GM12878 (cell line): ENCODE measurements at regions not wholly inside any gene's neighbourhood (a gene's known extent, or its start where the extent isn't known, plus 50 kb on each side); places are given as distances from the start of the nearest gene placed in this dataset.

Experiments used
- ATAC-seq: fragments of 200-7000 bp; cut with Tn5 transposase; 3 replicates; pipeline ENCODE4 v1.9.1; 2020; ENCODE audit warnings: mild to moderate bottlenecking, moderate library complexity
- BruUV-seq: library from RNA; stranded (reverse); fragments of 400-500 nt; replicated peaks from 2 replicates; lab custom pipeline; 2021; lab: Mats Ljungman, UMichigan
- CTCF ChIA-PET: fragments of 300-600 bp; sonication (Branson Sonifier 250); formaldehyde crosslinking; extraction: SDS; loops from one replicate; lab custom pipeline; 2021; ENCODE audit warnings: inconsistent platforms; lab: Yijun Ruan, JAX
- POLR2A ChIA-PET: fragments of 350-600 bp; formaldehyde crosslinking; extraction: SDS; loops from one replicate; lab custom pipeline; 2021; ENCODE audit warnings: inconsistent platforms; lab: Charles Lee
- RAD21 ChIA-PET: fragments of 300-600 bp; sonication (Branson Sonifier 250); formaldehyde crosslinking; loops from one replicate; lab custom pipeline; 2023; ENCODE audit warnings: antibody characterized with exemption; ENCODE audit not compliant: unreplicated experiment; lab: Charles Lee
- SMC1A ChIA-PET: fragments of 300-600 bp; sonication (Branson Sonifier 250); formaldehyde crosslinking; loops from one replicate; lab custom pipeline; 2023; ENCODE audit not compliant: unreplicated experiment, uncharacterized antibody; lab: Charles Lee
- DNase-seq: peaks from one replicate; pipeline ENCODE4 v3.0.0-alpha.2; 2011; ENCODE audit warnings: low read depth, low spot score
- FAIRE-seq: peaks from 3 replicates; lab custom pipeline; 2011; peaks lifted over from hg19 to GRCh38; lab: Jason Lieb, UNC
- H2AFZ ChIP-seq: 2 replicates; pipeline ENCODE4 v1.6.0; 2011; ENCODE audit warnings: low read depth, low read length, control low read depth; ENCODE audit not compliant: control insufficient read depth
- H3K27ac ChIP-seq: 2 replicates; pipeline ENCODE4 v1.5.1; 2011; ENCODE audit warnings: control low read depth; ENCODE audit not compliant: control insufficient read depth, insufficient read depth
- H3K27me3 ChIP-seq, 2 experiments: replicated peaks in 1 of 2; 2 replicates each; pipeline versions ENCODE4 v1.6.0 to v1.6.1; 2011; ENCODE audit warnings: low read length in 1 of 2; ENCODE audit not compliant: control insufficient read depth in 2 of 2, insufficient read depth in 2 of 2
- H3K36me3 ChIP-seq, 2 experiments: 2 replicates each; pipeline ENCODE4 v1.5.1; 2011; ENCODE audit warnings: low read length in 1 of 2; ENCODE audit not compliant: control insufficient read depth in 2 of 2, insufficient read depth in 2 of 2
- H3K4me1 ChIP-seq: 2 replicates; pipeline ENCODE4 v1.6.1; 2011; ENCODE audit warnings: mild to moderate bottlenecking, low read length, moderate library complexity, mixed read lengths; ENCODE audit not compliant: control insufficient read depth, insufficient read depth
- H3K4me2 ChIP-seq: 2 replicates; pipeline ENCODE4 v1.6.0; 2011; ENCODE audit warnings: control low read depth; ENCODE audit not compliant: control insufficient read depth, insufficient read depth
- H3K4me3 ChIP-seq: fragments of 200-600 bp; sonication (generic); 2 replicates; pipeline ENCODE4 v1.5.1; 2016
- H3K79me2 ChIP-seq: 2 replicates; pipeline ENCODE4 v1.6.0; 2011; ENCODE audit warnings: low read length; ENCODE audit not compliant: control insufficient read depth, insufficient read depth
- H3K9ac ChIP-seq: 2 replicates; pipeline ENCODE4 v1.8.0; 2011; ENCODE audit warnings: low read length, control low read depth, mixed read lengths; ENCODE audit not compliant: control insufficient read depth, insufficient read depth
- H3K9me3 ChIP-seq: replicated peaks from 3 replicates; pipeline ENCODE4 v1.5.1; 2011; ENCODE audit warnings: mild to moderate bottlenecking, low read length; ENCODE audit not compliant: control insufficient read depth, insufficient read depth
- H4K20me1 ChIP-seq: 2 replicates; pipeline ENCODE4 v1.6.0; 2011; ENCODE audit not compliant: control insufficient read depth, insufficient read depth
- HSF1 ChIP-seq: fragments of 150-350 bp; IDR thresholded peaks from 2 replicates; pipeline ENCODE4 v1.6.1; 2014; ENCODE audit warnings: mild to moderate bottlenecking, low read depth, low read length
- SP1 ChIP-seq: IDR thresholded peaks from one replicate; pipeline ENCODE4 v1.6.1; 2011; ENCODE audit warnings: low read depth, low read length
- STAT3 ChIP-seq: IDR thresholded peaks from 2 replicates; pipeline ENCODE4 v1.6.1; 2011; ENCODE audit warnings: low read depth, low read length, improper control_type of control experiment
- TAF1 ChIP-seq: IDR thresholded peaks from 2 replicates; pipeline ENCODE4 v1.6.1; 2011; ENCODE audit warnings: mild to moderate bottlenecking, low read depth, low read length, borderline replicate concordance
- ZNF24 ChIP-seq: fragments of 450-650 bp; IDR thresholded peaks from 2 replicates; pipeline ENCODE4 v1.6.1; 2017; ENCODE audit warnings: antibody characterized with exemption, mild to moderate bottlenecking
- WGBS: methylation state at CpG from one replicate; pipeline ENCODE4 v1.1.6; 2016; ENCODE audit warnings: low lambda C conversion rate; ENCODE audit not compliant: insufficient replicate concordance, insufficient coverage; ENCODE audit errors: missing lambda C conversion rate; 5-methylcytosine and 5-hydroxymethylcytosine counted together
- in situ Hi-C: fragments of 300-500 bp; cut with MboI; formaldehyde crosslinking; loops from 9 replicates; pipeline ENCODE4 v1.14.3; 2018; ENCODE audit warnings: mixed read lengths
- intact Hi-C: fragments of 100-400 bp; cut with micrococcal nuclease; formaldehyde crosslinking; loops from one replicate; pipeline ENCODE4 v1.14.2; 2022; ENCODE audit not compliant: unreplicated experiment

DNA sequence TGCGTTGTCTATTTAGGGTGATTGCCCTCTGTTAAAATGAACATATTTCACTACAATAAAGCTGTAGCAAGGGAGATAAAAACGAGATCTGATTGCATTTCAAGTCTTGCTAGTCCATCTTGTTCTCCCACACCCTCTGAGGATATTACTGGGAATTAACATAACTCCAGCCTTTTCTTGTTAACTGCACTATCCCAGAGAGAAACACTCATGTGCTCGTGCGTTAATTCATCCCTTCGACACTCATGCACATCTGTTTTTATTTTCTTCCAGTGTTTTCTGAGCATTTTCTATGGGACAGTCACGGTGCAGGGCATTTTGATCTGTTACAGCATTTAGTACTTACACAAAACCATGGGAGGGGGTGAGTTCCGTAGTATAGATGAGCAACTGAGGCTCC is 202.1 kb downstream of the CYLD start:
- POLR2A ChIA-PET: no interaction called here

DNA sequence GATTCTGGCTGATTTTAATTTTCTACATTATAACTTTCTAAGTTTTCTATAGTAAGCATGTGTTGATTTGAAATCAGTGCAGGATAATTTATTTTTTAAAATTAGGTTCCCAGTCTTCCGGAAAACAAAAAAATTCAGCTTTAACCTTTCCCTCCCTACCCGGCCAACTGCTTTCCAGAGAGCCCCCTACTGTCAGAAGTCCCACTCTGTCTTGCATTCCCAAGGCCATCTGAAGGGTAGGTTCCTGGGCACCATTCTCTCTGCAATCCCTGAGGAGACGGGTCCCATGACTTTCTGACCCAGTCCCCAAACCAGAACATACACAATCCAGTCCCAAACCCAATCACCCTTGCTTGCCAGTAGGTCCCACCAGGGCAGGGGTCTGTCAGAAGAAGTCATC is 200.3 kb downstream of the CYLD start:
- FAIRE-seq (no peak), ATAC-seq (no peak), DNase-seq (no peak)
- POLR2A ChIA-PET: no interaction called here
- no TSS peak for BruUV-seq
- RAD21 ChIA-PET: no interaction called here
- Histone ChIP-seq H3K4me2 (no peak overlapping the region), H3K9ac (no peak overlapping the region), H3K79me2 (no peaks in the 10 kb centered on the region), H2AFZ (no peak overlapping the region), H3K4me1 (no peaks in the 10 kb centered on the region), H3K36me3 (no peaks in the 10 kb centered on the region), H3K27ac (no peak overlapping the region), H4K20me1 (no peaks in the 10 kb centered on the region), H3K9me3 (no peaks in the 10 kb centered on the region), H3K27me3 (peaks cover 0 to 3% of the 10 kb centered on the region in 2 experiments; a peak in 2 of 4 replicates), H3K4me3 (no peak overlapping the region)
- intact Hi-C loops: loop anchor here (10.0 kb wide), 1 partner anchor 57 kb away; no protein-coding TSS in a partner anchor
- in situ Hi-C loops: no loop called here
- SMC1A ChIA-PET: no interaction called here
- CTCF ChIA-PET: no interaction called here
- 21% methylated on average over 3 of the region's 3 CpGs for WGBS
- TF ChIP-seq ZNF24 (no peak), TAF1 (no peak), SP1 (no peak)

More for the DNA sequence above, 202.1 kb downstream of the CYLD start:
- Histone ChIP-seq H3K79me2 (no peaks in the 10 kb centered on the region), H3K4me2 (no peak overlapping the region), H3K9ac (no peak overlapping the region), H3K4me3 (no peak overlapping the region), H3K4me1 (no peaks in the 10 kb centered on the region), H3K9me3 (no peaks in the 10 kb centered on the region), H4K20me1 (no peaks in the 10 kb centered on the region), H3K27ac (no peak overlapping the region), H2AFZ (no peak overlapping the region), H3K36me3 (no peaks in the 10 kb centered on the region), H3K27me3 (peaks cover 0 to 3% of the 10 kb centered on the region in 2 experiments; a peak in 2 of 4 replicates)
- no peak for FAIRE-seq
- no peak for ATAC-seq
- TF ChIP-seq STAT3: no peak
- no peak for TF ChIP-seq HSF1
- intact Hi-C loops: loop anchor here (10.0 kb wide), 1 partner anchor 59 kb away; no protein-coding TSS in a partner anchor
- in situ Hi-C loops: no loop called here
- WGBS: 18% methylated on average over 7 of the region's 7 CpGs
- no peak for DNase-seq
- ChIA-PET RAD21 (no interaction called here), CTCF (no interaction called here), SMC1A (no interaction called here)
- BruUV-seq: no TSS peak
